CD1c-positive myeloid dendritic cell (primary cell): ENCODE measurements at regions not wholly inside any gene's neighbourhood (a gene's known extent, or its start where the extent isn't known, plus 50 kb on each side); places are given as distances from the start of the nearest gene placed in this dataset.
"Not testable (repeated sequence)": the region's sequence is repeated elsewhere in the genome, so short reads cannot be mapped to it uniquely, and the experiment has no call there.

Source experiments
- DNase-seq: peaks from one replicate; pipeline ENCODE4 v3.0.0-alpha.2; 2016; ENCODE audit errors: extremely low spot score

- no peak for DNase-seq
Measured at GRCh38 chrX:127782904-127783303, 269.3 kb downstream of the ACTRT1 start.

DNA sequence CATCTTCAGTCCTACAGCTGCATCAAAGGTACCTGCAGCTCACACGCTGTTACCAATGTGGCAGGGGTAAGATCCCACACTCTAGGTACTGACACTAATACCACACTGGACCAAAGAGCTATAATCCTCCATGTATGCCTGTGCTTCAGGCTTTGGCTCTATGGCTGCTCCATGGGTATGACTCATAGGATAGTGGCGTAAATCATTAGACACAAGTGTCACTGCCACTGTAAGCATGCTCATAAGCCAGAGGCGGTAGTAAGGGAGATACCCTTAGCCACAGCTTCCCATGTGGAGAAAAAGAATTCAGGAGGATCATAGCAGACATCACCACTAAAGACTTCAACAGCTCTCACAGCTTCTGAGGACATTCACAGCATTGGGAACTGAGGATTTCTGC lies 287.5 kb downstream of the ACTRT1 start:
- DNase-seq = no peak

DNA sequence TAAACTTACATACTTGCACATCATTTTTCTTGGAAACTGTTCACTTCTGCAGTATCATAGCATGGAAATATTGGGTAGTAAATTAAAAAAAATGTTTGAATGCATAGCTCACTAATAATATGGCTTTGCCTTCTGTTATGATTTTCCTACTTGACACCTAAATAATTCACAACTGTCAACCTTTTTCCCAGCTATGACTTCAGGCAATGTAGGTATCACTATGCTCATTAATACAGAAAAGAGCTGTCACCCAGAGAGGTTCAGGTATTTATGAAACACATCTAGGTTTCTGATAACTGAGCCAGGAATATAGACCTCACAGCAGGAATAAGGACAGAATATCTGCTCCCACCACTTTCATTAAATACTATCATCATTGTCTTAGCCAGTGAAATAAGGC lies 289.5 kb downstream of the ACTRT1 start:
- no peak for DNase-seq

DNA sequence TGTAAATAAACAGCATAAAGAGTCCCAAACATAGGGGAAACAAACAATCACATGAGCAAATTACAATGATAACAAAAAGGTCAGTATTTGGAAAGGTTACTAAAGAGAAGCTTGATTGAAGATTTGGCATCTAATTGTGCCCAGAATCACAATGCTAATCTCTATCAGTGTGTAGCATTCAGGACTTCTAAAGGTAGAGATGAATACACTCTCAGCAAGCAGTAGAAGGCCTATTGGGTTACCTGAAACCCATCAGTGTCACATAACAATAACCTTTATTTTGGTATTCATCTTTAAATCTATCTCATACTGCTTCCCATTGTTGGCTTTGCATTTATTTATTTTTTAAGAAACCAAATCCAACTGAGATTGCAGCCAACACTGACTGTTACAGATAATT lies 319.5 kb downstream of the ACTRT1 start:
- DNase-seq = no peak

DNA sequence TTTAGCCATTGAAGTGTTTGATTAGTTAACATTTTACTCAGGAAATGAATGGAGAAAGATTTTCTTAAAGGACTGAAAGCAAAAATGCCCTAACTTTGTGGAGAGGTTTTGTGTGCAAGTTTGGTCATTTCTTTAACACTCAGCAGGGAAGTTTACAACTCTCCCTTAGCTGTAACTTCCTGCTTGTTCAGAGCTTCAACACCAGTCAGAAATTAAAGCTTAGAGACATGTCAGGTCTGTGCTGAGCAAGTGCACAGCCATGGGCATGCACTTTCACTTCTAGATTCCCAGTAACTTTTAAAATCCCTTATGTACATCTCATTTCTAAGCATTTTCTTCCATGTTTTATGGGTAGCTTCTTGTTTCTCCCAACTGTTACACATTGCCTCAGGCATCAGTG lies 326.0 kb downstream of the ACTRT1 start:
- no peak for DNase-seq

GRCh38 chrX:127708155-127708554 lies 344.0 kb downstream of the ACTRT1 start:
- no peak for DNase-seq

DNA sequence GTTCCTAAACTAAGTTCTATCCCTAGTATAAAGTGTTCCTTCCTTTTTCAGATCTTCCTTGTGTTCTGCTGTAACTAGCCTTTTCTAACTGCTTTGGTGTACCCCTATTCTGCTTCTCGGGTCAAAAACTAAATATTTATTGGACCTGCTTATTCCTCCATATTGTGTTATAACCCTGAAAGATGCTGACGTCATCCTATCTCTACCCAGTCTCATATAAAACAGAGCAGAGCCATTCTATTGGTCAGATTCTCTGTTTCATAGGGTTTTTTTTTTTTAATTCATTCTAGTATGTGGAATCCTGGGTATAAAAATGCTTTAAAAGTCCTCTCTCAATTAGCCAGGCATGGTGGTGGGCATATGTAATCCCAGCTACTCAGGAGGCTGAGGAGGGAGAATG lies 349.7 kb downstream of the ACTRT1 start:
- DNase-seq = no peak

DNA sequence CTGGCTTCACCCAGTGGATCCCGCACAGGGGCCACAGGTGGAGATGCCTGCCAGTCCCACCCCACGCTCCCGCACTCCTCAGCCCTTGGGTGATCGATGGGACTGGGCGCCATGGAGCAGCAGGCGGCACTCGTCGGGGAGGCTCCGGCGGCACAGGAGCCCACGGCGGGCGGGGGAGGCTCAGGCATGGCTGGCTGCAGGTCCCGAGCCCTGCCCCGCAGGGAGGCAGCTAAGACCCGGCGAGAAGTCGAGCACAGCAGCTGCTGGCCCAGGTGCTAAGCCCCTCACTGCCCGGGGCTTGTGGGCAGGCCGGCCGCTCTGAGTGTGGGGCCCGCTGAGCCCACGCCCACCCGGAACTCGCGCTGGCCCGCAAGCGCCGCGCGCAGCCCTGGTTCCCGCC lies 389.3 kb downstream of the ACTRT1 start:
- not testable (repeated sequence) for DNase-seq

- DNase-seq = no peak
Measured at GRCh38 chrX:127649011-127649410, 403.2 kb downstream of the ACTRT1 start.

DNA sequence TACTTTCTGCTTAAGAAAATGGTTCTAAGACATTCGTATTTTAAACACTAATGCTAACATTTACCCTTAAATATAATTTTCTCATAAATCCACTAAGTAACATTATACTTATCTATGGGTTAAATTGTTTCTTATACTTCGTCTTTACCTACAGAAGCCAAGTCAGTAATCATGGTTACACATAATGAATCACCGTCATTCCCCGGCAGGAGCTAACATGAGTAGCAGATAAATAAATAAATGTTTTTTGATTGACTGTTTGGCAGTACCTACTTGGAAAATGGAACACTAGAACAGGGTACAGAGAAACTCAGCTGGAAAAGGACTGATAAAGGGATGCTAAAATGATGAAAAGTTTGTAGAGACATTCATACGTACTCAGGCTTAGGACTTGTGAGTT lies 430.4 kb downstream of the ACTRT1 start:
- DNase-seq = no peak

GRCh38 chrX:127606590-127606989 lies 445.6 kb downstream of the ACTRT1 start:
- no peak for DNase-seq

DNA sequence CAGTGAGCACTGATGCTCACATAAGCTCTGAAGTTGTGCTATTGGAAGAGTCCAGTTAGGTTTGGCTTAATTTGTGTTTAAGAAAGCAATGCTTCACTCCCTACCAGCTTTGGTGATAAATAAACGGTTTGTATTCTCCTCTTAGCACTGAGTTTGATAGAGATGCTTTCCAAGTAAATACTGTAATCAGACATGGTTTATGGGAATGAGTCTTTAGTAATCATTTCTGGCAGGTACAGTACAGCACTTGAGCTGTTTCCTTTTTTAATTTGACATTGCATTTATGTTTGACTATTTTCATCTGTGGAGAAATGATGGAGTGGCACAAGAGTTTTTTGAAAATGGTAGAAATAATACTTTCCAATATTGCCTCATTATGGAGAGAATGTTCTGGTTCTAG lies 455.3 kb downstream of the ACTRT1 start:
- no peak for DNase-seq

DNA sequence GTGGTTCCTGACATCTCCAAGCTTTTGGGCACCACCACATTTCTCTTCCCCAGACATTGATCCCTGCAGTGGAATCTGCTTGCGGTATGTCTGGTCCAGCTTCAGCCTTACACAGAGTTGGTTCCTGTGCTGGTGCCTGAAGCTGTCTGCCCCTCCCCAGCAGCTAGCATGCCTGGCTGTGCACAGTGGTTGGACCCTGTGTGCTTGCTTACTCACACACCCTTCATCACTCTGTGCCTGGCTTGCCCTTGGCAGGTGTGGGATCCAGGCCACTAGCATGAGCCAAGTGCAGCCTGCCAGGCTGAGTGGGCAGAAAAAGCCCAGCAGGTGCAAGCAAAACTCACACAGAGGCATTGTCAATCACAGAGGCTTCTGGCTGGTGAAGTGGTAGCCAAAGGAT lies 473.8 kb downstream of the ACTRT1 start:
- DNase-seq = no peak

- DNase-seq = no peak
Measured at GRCh38 chrX:127577884-127578283, 474.3 kb downstream of the ACTRT1 start.

DNA sequence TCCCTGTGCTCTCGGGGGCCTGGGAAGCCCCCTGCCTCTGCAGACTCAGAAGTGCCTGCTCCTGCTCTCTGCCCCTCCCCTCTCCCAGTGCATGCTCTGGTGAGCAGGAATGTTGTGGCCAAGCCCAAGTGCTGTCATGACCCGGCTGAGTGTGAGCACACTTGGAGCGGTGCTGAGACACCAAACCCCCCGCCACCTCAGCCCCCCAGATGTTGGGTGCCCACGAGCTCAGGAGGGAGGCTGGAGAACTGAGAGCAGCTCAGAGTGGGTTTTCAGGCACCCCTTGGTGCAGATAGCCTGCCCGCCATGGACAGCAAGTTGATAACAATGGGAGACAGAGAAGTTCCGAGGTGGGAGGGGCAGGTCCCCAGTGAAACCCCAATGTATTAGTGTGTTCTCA lies 477.4 kb downstream of the ACTRT1 start:
- no peak for DNase-seq

DNA sequence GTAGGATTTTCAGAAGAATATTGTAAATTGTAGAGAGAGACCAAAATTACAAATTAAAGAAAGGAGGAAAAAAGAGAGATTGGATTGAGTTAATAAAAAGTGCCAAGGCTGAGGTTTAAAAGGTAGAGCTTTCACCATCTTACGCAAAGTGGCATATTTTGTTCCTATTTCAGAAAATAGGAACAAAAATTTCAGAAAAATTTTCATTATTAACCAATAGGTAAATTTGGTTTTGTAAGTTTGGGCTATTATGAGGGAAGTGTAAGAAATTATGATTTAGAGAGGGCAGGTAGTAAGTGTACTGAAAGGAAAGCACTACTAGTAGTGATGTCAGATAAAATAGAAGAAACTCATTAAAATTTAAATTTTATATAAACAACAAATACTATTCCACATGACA lies 479.7 kb downstream of the ACTRT1 start:
- DNase-seq = peak; percentile 20

GRCh38 chrX:127571834-127572233 lies 480.4 kb downstream of the ACTRT1 start:
- DNase-seq = peak; percentile 20

GRCh38 chrX:127570276-127570675 lies 481.9 kb downstream of the ACTRT1 start:
- DNase-seq = no peak

DNA sequence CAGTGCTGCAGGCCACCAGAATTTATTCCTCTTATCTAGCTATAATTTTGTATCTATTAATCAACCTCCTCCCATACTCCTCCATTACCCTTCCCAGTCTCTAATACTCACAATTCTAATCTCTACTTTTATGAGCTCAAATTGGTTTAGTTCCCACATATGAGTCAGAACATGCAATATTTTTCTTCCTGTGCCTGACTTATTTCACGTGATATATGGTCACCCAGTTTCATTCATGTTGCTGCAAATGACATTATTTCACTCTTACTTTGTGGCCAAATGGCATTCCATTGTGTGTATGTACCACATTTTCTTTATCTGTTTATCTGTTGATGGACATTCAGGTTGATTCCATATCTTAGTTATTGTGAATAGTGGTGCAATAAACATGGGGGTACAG lies 483.5 kb downstream of the ACTRT1 start:
- DNase-seq = no peak

GRCh38 chrX:127558811-127559210 lies 493.4 kb downstream of the ACTRT1 start:
- no peak for DNase-seq

DNA sequence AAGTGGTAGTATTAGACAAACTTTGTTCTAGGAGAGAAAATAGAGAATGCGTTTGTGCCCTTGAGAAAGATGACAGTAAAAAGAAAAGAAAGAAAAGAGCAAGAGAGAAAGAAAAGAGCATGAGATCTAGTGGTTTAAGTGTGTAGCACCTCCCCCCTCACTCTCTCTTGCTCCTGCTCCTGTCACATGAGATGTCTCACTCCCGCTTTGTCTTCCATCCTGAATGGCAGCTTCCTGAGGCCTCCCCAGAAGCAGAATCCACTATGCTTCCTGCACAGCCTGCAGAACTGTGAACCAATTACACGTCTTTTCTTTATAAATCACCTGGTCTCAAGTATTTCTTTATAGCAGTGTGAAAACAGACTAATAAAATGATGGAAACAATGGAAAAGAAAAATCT lies 499.6 kb downstream of the ACTRT1 start:
- no peak for DNase-seq

DNA sequence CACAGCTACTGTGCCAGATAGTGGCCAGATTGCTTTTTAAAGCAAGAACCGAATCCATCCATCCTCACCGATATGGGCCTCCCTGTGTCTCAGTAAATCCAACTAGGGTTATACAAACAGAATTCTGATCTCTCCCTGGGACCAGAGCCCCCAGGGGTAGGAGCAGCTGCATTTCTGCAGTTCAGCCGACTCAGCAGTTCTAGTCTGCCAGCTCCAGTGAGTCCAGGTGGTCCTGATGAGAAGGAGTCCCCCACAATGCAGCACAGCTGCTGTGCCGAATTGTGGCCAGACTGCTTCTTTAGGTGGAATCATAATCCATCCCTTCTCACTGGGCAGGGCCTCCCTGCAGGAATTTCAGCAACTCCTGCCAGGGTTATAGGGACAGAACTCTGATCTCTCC lies 532.9 kb downstream of the ACTRT1 start:
- no peak for DNase-seq

DNA sequence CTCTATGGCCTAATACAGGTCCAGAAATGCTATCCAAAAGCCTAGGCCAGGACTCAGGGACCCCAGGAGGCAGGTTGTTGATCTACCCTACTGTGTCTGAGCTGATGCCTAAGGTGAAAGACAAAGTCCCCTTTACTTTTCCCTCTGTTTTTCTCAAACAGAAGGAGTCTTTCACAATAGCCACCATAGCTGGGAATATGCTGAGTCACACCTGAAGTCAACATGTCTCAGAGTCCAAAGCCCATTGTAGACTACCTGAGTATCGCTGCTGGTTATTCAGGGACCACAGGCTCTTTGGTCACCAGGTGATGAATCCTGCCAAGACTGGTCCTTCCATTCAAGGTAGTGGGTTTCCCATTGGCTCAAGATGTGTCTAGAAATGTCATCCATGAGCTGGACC lies 562.2 kb downstream of the ACTRT1 start:
- no peak for DNase-seq

DNA sequence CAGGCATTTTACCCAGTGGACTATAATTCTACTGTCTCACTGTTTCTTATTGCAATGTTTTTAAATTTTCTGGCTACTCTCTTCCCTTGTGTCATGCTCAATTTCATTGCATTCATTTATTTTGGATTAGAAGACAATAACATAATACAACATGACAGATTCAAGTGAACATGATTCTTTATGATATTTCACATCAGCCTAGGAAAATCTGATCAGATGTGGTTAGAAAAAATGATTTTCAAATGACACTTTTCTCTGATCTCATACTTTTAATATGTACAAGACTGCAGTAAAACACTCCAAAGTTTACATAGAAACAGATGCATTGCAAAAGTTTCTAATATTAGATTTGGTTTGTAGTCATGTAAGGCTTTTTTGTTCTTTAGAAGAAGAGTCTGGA lies 586.0 kb downstream of the ACTRT1 start:
- DNase-seq = no peak

DNA sequence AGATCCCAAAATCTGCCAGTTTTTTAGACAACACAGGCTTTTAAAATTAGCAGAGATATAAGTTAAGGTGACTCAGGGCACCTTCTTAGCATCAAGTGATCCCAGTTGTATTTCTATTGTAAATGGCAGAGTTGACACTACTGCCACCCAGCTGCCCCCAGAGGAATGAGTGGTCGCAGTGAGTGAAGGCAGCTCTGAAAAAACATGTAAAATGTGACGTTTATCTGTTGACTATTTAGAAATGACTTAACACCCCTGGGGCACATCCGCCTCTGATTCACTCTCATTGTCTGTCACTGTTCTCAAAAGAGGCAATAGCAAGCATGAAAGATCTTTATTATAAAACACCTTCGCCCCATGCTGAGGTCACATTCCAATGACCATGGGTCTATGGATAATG lies 592.4 kb downstream of the ACTRT1 start:
- DNase-seq = no peak
